HepG2 (cell line): ENCODE measurements at regions not wholly inside any gene's neighbourhood (a gene's known extent, or its start where the extent isn't known, plus 50 kb on each side); places are given as distances from the start of the nearest gene placed in this dataset.

Experiments used
- ATAC-seq: fragments of 200-7000 bp; cut with Tn5 transposase; 3 replicates; pipeline ENCODE4 v1.9.1; 2020; ENCODE audit warnings: mild to moderate bottlenecking, moderate library complexity
- BruUV-seq: library from RNA; stranded (reverse); fragments of 400-500 nt; replicated peaks from 2 replicates; lab custom pipeline; 2021; lab: Mats Ljungman, UMichigan
- CTCF ChIA-PET: fragments of 300-600 bp; formaldehyde crosslinking; extraction: SDS; loops from one replicate; lab custom pipeline; 2021; ENCODE audit warnings: low total read pairs, inconsistent platforms, low intra/inter-chr PET ratio; lab: Yijun Ruan, JAX
- POLR2A ChIA-PET: fragments of 350-600 bp; sonication (Branson Sonifier 250); formaldehyde crosslinking; loops from one replicate; lab custom pipeline; 2020; ENCODE audit warnings: antibody characterized with exemption, inconsistent platforms; lab: Yijun Ruan, JAX
- DNase-seq: peaks from one replicate; pipeline ENCODE4 v3.0.0-alpha.2; 2015; ENCODE audit warnings: low spot score
- FAIRE-seq: peaks from 3 replicates; lab custom pipeline; 2011; peaks lifted over from hg19 to GRCh38; lab: Jason Lieb, UNC
- H2AFZ ChIP-seq: one replicate; pipeline ENCODE4 v1.6.1; 2011; ENCODE audit warnings: low read length, inconsistent platforms
- H3K27ac ChIP-seq: fragments of 300-600 bp; 3 replicates; pipeline ENCODE4 v1.8.0; 2011; ENCODE audit warnings: mixed run types, mild to moderate bottlenecking, mixed read lengths, low read length, inconsistent platforms; ENCODE audit not compliant: insufficient read depth; ENCODE audit errors: extremely low read length
- H3K27me3 ChIP-seq, 2 experiments: fragments of 200-600 bp in 1 of 2; 2 replicates in 1 of 2; 3 replicates in 1 of 2; pipeline versions ENCODE4 v1.6.0 to v1.8.0; 2011; ENCODE audit warnings: low read length in 2 of 2, mild to moderate bottlenecking in 2 of 2, moderate library complexity in 2 of 2, inconsistent platforms in 1 of 2; ENCODE audit not compliant: insufficient read depth in 2 of 2, control insufficient read depth in 1 of 2
- H3K36me3 ChIP-seq, 2 experiments: fragments of 200-600 bp in 1 of 2; replicated peaks in 1 of 2; 2 replicates in 1 of 2; 3 replicates in 1 of 2; pipeline versions ENCODE4 v1.5.1 to v1.8.0; 2011; ENCODE audit warnings: low read length in 2 of 2, inconsistent platforms in 1 of 2; ENCODE audit not compliant: insufficient read depth in 2 of 2, control insufficient read depth in 1 of 2
- H3K4me1 ChIP-seq: 2 replicates; pipeline ENCODE4 v1.5.1; 2012; ENCODE audit warnings: low read length, inconsistent platforms; ENCODE audit not compliant: insufficient read depth
- H3K4me2 ChIP-seq: 2 replicates; pipeline ENCODE4 v1.6.0; 2011; ENCODE audit warnings: low read depth, low read length, inconsistent platforms
- H3K4me3 ChIP-seq, 3 experiments: fragments of 200-600 bp in 1 of 3; sonication (generic), shearing (Covaris generic) in 1 of 3; replicated peaks in 1 of 3; 2 replicates each; pipeline ENCODE4 v1.5.1; 2011 to 2016; ENCODE audit warnings: low read length in 3 of 3, inconsistent platforms in 2 of 3, low read depth in 2 of 3, mild to moderate bottlenecking in 2 of 3, control low read depth in 1 of 3, mixed read lengths in 1 of 3; ENCODE audit not compliant: insufficient read depth in 1 of 3
- H3K79me2 ChIP-seq: one replicate; pipeline ENCODE4 v1.6.1; 2011; ENCODE audit warnings: low read length, inconsistent platforms; ENCODE audit not compliant: insufficient read depth
- H3K9ac ChIP-seq: 2 replicates; pipeline ENCODE4 v1.6.0; 2011; ENCODE audit warnings: mild to moderate bottlenecking, low read depth, low read length, inconsistent platforms; ENCODE audit not compliant: insufficient read depth
- H3K9me3 ChIP-seq: 2 replicates; pipeline ENCODE4 v1.5.1; 2012; ENCODE audit warnings: mild to moderate bottlenecking, low read length
- H4K20me1 ChIP-seq: 2 replicates; pipeline ENCODE4 v1.6.0; 2011; ENCODE audit warnings: inconsistent platforms, mild to moderate bottlenecking, low read length, moderate library complexity; ENCODE audit not compliant: insufficient read depth
- HCFC1 ChIP-seq: fragments of 150-350 bp; IDR thresholded peaks from 2 replicates; pipeline ENCODE4 v1.6.1; 2014; ENCODE audit warnings: low read depth, low read length
- JDP2 ChIP-seq: sonication (generic); formaldehyde crosslinking; IDR thresholded peaks from 2 replicates; pipeline ENCODE4 v1.8.1; 2022; ENCODE audit warnings: missing genetic modification reagents, borderline replicate concordance
- KDM3A ChIP-seq: IDR thresholded peaks from 2 replicates; pipeline ENCODE4 v1.6.1; 2018; ENCODE audit warnings: low read depth, missing compliant biosample characterization
- MAZ ChIP-seq, 2 experiments: sonication (generic) in 1 of 2; formaldehyde crosslinking in 1 of 2; IDR thresholded peaks; 2 replicates each; pipeline versions ENCODE4 v1.5.0 to v1.6.1; 2012 to 2020; ENCODE audit warnings: low read depth in 2 of 2, mild to moderate bottlenecking in 2 of 2, borderline replicate concordance in 1 of 2, improper control_type of control experiment in 1 of 2, low read length in 1 of 2, missing genetic modification reagents in 1 of 2, moderate library complexity in 1 of 2
- SIN3B ChIP-seq: fragments of 150-350 bp; IDR thresholded peaks from 2 replicates; pipeline ENCODE4 v1.6.1; 2014; ENCODE audit warnings: low read length
- TCF7 ChIP-seq: sonication (generic); IDR thresholded peaks from 2 replicates; pipeline ENCODE4 v1.6.1; 2016; ENCODE audit warnings: antibody characterized with exemption, low read depth
- THRA ChIP-seq: sonication (generic); formaldehyde crosslinking; IDR thresholded peaks from 2 replicates; pipeline ENCODE4 v1.4.0; 2020; ENCODE audit warnings: missing genetic modification reagents, borderline replicate concordance
- ZNF350 ChIP-seq: sonication (generic); formaldehyde crosslinking; IDR thresholded peaks from 2 replicates; pipeline ENCODE4 v1.4.0; 2020; ENCODE audit warnings: mild to moderate bottlenecking, low read depth, missing genetic modification reagents, borderline replicate concordance
- ZNF569 ChIP-seq: sonication (generic); formaldehyde crosslinking; IDR thresholded peaks from 2 replicates; pipeline ENCODE4 v1.5.0; 2020; ENCODE audit warnings: mild to moderate bottlenecking, missing genetic modification reagents, moderate library complexity, borderline replicate concordance
- ZNF570 ChIP-seq: sonication (generic); formaldehyde crosslinking; IDR thresholded peaks from 2 replicates; pipeline ENCODE4 v1.4.0; 2020; ENCODE audit warnings: mild to moderate bottlenecking, missing genetic modification reagents, borderline replicate concordance
- ZNF619 ChIP-seq: sonication (generic); formaldehyde crosslinking; IDR thresholded peaks from 2 replicates; pipeline ENCODE4 v1.4.0; 2020; ENCODE audit warnings: mild to moderate bottlenecking, missing genetic modification reagents
- ZSCAN20 ChIP-seq: sonication (generic); formaldehyde crosslinking; IDR thresholded peaks from 2 replicates; pipeline ENCODE4 v1.4.0; 2020; ENCODE audit warnings: missing genetic modification reagents, mild to moderate bottlenecking, borderline replicate concordance
- WGBS: methylation state at CpG from one replicate; pipeline ENCODE4 v1.1.6; 2017; ENCODE audit warnings: low lambda C conversion rate; 5-methylcytosine and 5-hydroxymethylcytosine counted together
- in situ Hi-C: cut with HindIII; loops from 2 replicates; pipeline ENCODE4 v1.10.0; 2017; ENCODE audit warnings: low pct_unique_long_range_greater_than_20kb; ENCODE audit not compliant: extremely low pct_ligation_motif_present
- intact Hi-C: fragments of 100-400 bp; cut with micrococcal nuclease; formaldehyde crosslinking; loops from one replicate; pipeline ENCODE4 v1.10.0; 2022; ENCODE audit not compliant: unreplicated experiment
- TF ChIP-seq, protein P1 (sequence below): sonication (generic); formaldehyde crosslinking; IDR thresholded peaks from 2 replicates; pipeline ENCODE4 v1.4.0; 2020; ENCODE audit warnings: missing genetic modification reagents, borderline replicate concordance
- TF ChIP-seq, protein P2 (sequence below): IDR thresholded peaks from 2 replicates; pipeline ENCODE4 v1.6.1; 2016; ENCODE audit warnings: mild to moderate bottlenecking, missing biosample characterization, missing genetic modification reagents

DNA sequence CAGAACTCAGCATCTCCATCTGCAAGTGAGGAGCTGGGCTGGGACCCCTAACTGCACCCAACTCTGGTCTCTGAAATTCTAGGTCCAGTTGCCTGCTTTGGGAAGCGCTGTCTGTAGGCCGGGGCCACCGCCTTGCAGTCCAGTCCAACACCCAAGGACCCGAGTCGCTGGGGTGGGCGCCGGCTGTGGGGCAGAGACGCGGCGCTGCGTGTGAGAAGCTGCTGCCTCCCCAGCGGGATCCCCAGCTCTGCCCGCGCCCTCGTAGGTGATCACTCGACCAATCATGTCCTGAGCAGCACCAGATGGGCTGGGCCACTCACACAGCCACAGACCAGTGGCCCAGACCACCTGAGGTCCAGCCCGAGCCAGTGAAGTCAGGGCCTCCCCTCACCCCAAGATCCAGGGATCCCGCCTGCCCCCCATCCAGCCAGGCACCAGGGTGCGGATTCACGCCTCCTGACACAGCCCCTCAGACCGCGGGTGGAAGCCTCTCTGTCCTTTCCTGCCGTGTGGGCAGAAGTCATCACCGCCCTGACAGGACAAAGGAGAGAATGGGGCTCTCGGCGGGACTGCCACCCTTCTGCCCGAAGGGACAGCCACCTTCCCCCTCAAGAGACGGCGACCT, 67.4 kb upstream of the ADGRA1 start:
- Histone ChIP-seq H2AFZ (no peak overlapping the region), H3K27me3 (peaks cover 4 to 44% of the 10 kb centered on the region in 2 experiments; a peak in 4 of 5 replicates), H3K27ac (no peak overlapping the region), H3K4me2 (no peak overlapping the region), H3K4me3 (no peak overlapping the region), H4K20me1 (no peaks in the 10 kb centered on the region), H3K9me3 (no peaks in the 10 kb centered on the region), H3K4me1 (peaks cover 9% of the 10 kb centered on the region; the same call in 1 of the 2 replicates), H3K79me2 (no peaks in the 10 kb centered on the region), H3K9ac (no peak overlapping the region), H3K36me3 (no peaks in the 10 kb centered on the region)
- BruUV-seq = no TSS peak
- in situ Hi-C loops = no loop called here
- CTCF ChIA-PET = no interaction called here
- intact Hi-C loops = no loop called here
- WGBS = 37% methylated on average over 10 of the region's 29 CpGs
- ATAC-seq (no peak), DNase-seq (no peak), FAIRE-seq (no peak)
- POLR2A ChIA-PET = no interaction called here
- TF ChIP-seq, protein P1, sequence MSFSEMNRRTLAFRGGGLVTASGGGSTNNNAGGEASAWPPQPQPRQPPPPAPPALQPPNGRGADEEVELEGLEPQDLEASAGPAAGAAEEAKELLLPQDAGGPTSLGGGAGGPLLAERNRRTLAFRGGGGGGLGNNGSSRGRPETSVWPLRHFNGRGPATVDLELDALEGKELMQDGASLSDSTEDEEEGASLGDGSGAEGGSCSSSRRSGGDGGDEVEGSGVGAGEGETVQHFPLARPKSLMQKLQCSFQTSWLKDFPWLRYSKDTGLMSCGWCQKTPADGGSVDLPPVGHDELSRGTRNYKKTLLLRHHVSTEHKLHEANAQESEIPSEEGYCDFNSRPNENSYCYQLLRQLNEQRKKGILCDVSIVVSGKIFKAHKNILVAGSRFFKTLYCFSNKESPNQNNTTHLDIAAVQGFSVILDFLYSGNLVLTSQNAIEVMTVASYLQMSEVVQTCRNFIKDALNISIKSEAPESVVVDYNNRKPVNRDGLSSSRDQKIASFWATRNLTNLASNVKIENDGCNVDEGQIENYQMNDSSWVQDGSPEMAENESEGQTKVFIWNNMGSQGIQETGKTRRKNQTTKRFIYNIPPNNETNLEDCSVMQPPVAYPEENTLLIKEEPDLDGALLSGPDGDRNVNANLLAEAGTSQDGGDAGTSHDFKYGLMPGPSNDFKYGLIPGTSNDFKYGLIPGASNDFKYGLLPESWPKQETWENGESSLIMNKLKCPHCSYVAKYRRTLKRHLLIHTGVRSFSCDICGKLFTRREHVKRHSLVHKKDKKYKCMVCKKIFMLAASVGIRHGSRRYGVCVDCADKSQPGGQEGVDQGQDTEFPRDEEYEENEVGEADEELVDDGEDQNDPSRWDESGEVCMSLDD (CRISPR knock-in tag) = no peak
- no peak for TF ChIP-seq ZNF570 (CRISPR knock-in tag)
- TF ChIP-seq, protein P2, sequence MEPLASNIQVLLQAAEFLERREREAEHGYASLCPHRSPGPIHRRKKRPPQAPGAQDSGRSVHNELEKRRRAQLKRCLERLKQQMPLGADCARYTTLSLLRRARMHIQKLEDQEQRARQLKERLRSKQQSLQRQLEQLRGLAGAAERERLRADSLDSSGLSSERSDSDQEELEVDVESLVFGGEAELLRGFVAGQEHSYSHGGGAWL (CRISPR knock-in tag) = no peak
- no peak for TF ChIP-seq ZNF619 (CRISPR knock-in tag)
- no peak for TF ChIP-seq JDP2
- no peak for TF ChIP-seq ZSCAN20 (CRISPR knock-in tag)
- TF ChIP-seq ZNF569 (CRISPR knock-in tag) = no peak
- TF ChIP-seq KDM3A (CRISPR knock-in tag) = no peak
- no peak for TF ChIP-seq HCFC1
- TF ChIP-seq SIN3B = no peak
- TF ChIP-seq TCF7 = no peak
- TF ChIP-seq ZNF350 (CRISPR knock-in tag) = no peak
- TF ChIP-seq MAZ (IDR thresholded peaks at IDR 0.05; ENCODE audit: borderline replicate concordance, low read depth, low read length) = no peak
- TF ChIP-seq MAZ (CRISPR knock-in tag; IDR thresholded peaks at IDR 0.05; ENCODE audit: low read depth) = no peak
- TF ChIP-seq THRA (CRISPR knock-in tag) = no peak
